OCI-LY1 (cell line): ENCODE measurements at regions not wholly inside any gene's neighbourhood (a gene's known extent, or its start where the extent isn't known, plus 50 kb on each side); places are given as distances from the start of the nearest gene placed in this dataset.

Experiments used
- EZH2 ChIP-seq: fragments of 200-600 bp; sonication (generic), shearing (Covaris generic); IDR thresholded peaks from 2 replicates; pipeline ENCODE4 v1.8.0; 2017; ENCODE audit warnings: borderline replicate concordance, mixed run types, mild to moderate bottlenecking, antibody characterized with exemption, low read length, moderate library complexity, mixed read lengths
- TF ChIP-seq, protein P1 (sequence below): fragments of 200-600 bp; sonication (generic), shearing (Covaris generic); IDR thresholded peaks from 2 replicates; pipeline ENCODE4 v1.5.1; 2017; ENCODE audit warnings: mild to moderate bottlenecking, antibody characterized with exemption, low read length, moderate library complexity, mixed read lengths

DNA sequence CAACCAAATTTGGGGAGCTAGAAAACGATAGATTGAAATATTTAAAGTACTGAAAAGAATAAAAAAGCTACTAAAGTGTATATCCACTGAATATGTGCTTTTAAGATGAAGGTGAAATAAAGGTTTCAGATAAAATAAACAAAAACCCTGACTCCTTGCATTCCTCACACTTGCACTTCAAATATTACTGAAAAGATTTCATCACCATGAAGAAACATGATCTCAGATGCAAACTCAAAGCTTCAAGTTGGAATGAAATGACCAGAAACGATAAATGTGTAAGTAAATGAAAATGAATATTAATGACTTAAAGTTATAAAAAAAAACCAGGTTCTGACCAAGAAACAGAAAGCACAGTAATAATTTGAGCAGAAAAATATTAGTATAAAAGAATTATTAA, 1246.0 kb upstream of the ACVR2A start:
- TF ChIP-seq, protein P1, sequence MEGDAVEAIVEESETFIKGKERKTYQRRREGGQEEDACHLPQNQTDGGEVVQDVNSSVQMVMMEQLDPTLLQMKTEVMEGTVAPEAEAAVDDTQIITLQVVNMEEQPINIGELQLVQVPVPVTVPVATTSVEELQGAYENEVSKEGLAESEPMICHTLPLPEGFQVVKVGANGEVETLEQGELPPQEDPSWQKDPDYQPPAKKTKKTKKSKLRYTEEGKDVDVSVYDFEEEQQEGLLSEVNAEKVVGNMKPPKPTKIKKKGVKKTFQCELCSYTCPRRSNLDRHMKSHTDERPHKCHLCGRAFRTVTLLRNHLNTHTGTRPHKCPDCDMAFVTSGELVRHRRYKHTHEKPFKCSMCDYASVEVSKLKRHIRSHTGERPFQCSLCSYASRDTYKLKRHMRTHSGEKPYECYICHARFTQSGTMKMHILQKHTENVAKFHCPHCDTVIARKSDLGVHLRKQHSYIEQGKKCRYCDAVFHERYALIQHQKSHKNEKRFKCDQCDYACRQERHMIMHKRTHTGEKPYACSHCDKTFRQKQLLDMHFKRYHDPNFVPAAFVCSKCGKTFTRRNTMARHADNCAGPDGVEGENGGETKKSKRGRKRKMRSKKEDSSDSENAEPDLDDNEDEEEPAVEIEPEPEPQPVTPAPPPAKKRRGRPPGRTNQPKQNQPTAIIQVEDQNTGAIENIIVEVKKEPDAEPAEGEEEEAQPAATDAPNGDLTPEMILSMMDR = no peak
- TF ChIP-seq EZH2 = no peak
